ENCODE measurements at regions not wholly inside any gene's neighbourhood (a gene's known extent, or its start where the extent isn't known, plus 50 kb on each side); places are given as distances from the start of the nearest gene placed in this dataset.
A peak's percentile ranks its signal among the peaks of the same experiment; 100 is the strongest.
"Not testable (repeated sequence)": the region's sequence is repeated elsewhere in the genome, so short reads cannot be mapped to it uniquely, and the experiment has no call there.

DNA sequence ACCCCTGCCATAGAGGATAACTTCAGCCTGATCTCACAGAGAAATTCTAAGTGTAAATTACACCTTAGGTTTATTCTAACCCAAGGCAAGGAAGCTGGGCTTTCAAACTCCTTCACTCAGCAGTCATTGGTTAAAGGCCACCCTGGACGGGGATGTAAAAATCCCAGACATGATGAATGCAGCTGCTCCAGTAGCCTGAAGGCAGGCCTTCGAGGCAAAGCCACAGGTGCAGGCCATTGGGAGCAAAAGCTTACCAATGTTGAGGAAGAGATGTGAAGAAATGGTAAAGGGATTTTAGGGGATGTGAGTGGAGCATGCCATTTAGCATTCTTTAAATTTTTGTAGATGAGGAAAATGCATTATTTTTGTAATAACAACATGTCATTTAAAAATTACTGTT, 514.4 kb downstream of the XYLT1 start:
- FAIRE-seq = no peak

DNA sequence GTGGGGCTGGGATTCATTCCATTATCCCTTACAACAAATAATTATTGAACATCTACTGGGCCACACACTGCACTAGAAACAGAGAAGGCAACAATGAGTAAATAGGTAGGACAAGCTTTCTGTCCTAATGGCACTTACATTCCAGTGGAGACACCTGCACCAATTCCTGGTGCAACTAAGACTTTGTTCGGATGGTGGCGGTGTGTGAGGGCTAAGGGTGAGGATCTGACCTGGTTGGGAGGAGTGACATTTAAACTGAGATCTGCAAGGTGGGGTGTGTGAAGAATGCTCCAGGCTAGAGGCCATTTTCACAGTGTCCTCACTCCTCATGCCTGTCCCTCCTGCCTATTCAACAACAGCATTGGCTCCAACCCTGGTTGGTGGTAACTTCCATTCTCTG, 510.0 kb downstream of the XYLT1 start:
- FAIRE-seq = no peak

DNA sequence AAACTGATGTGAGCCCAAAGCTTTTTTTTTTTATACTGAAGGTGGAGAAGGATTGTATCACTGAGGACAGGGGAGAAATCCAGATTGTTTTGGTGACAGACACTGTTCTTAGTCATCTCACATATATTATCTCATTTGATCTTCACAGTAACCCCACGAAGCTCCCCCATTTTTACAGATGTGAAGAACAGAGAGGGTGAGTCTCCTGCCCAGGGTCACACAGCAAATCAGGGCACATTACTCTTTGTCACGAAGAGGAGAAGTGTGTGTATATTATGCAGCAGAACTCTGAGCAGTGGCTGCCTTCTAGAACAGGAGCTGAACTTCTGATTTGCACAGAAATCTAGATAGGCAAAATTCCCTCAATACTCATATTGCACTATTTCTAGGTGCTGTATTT, 504.3 kb downstream of the XYLT1 start:
- no peak for FAIRE-seq

DNA sequence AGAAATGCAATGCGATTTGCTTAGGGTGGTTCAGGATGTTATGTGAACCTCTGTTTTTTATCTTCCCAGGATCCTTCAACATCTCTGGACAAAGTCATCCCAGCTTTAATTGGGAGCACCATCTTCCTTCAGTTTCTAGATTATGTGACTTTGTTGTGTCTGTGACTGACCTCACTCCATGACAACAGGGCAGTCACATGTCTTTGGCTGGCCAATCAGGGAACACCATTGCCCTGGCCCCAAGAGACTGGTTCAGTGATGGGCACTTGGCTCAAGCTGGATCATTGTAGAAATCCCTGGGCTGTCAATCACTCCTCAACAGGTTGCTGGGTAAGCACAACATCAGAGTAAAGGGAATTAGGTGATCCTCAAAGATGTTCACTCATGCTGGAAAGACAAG, 499.7 kb downstream of the XYLT1 start:
- FAIRE-seq = no peak

DNA sequence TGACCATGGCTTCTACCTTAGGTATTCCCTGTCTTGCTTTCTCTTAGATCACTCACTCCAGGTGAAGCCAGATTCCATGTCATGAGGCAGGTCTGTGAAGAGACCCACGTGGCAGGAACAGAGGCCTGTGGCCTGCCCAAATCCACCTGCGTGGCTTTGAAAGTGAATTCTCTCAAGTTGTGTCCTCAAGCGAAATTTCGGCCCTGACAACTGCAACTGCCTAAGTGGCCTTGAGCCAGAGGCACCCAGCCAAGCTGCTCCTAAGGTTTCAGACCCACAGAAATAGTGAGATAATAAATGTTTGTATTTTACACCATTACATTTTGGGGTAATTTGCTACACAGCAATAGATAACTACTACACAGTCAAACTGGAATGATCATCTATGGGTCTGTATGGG, 497.9 kb downstream of the XYLT1 start:
- no peak for FAIRE-seq

DNA sequence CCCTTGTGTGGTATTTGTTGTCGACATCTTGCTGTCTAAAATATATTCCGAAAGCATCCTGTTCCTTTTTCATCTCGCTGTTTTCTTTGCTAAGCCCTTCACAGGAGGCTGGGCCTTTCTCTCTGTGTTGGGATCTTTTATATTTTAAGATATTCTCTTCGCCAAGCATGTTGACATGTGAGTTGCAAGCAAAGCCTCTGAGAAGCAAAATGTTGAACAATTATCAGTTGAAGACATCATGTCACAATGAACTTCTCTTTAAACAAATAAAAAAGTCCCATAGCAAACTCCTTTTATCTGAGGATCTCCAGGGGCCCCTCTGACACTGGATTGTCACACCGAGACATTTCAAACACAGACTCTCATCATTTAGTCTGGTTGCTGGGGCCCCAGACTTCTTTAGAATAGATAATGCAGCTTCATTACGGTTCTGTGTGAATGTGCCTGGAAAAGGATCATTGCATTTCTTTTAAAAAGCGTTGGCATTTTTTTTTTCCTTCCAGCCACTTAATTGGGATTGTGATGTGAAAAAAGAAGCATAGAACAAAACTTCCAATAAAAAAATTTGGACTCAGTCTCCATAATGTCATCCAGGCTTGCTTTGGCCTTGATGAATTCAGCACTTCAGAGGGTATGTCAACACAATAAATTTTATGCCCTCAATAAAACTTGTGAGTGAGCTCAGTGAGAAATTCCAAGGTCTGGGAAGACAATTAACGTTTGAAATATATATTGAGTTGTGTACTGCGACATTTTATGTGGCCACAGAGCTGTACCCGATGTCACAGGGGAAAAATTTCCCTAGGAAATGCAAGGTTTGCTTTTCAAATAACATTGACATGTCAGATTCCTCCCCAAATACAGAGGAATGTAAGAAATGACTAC, 496.8 kb downstream of the XYLT1 start:
- no peak for FAIRE-seq

DNA sequence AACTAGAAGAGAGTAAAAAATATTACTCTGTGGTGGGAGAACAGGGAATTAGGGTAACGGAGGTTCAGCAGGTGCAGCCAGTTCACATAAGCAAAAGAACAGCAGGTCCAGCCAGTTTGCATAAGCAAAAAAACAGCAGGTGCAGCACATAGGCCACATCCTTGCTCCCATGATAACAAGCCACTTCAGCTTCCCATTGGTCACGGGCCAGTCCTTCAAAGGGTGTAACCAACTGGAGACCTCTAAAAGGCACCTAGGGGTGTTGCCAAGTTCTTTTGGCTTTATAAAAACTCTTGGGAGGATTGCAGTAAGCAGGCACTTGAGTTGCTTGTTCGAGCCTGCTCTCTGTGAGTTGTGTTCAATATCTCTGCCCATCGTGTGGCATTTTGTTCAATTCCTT, 488.1 kb downstream of the XYLT1 start:
- FAIRE-seq = no peak

DNA sequence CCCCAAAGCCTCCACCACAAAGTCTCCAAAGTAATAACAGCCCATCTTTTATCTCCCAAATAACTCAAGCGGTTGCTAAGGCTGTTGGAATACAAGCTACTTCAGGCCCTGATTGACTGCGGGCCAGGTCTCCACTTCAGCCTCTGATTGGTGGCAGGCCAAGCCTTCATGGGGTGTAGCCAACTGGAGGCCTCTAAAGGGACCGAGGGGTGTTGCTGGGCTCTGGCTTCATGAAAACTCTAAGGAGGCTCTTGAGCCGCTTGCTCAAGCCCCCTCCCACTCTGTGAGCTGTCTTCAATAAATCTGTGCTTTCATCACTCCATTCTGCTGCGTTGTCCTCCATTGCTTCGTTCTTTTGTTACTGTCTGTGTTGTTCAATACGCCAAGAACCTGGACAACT, 487.2 kb downstream of the XYLT1 start:
- FAIRE-seq = no peak

DNA sequence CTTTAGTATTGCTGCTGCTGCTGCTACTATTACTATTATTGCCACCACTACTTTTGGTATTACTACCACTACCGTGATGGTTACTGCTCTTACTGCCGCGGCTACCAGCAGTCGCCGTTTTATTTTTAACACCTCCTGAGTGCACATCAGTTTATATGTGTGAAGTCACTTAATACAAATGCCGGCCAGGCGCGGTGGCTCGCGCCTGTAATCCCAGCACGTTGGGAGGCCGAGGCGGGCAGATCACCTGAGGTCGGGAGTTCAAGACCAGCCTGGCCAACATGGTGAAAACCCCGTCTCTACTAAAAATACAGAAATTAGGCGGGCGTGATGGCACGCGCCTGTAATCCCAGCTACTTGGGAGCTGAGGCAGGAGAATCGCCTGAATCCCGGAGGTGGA, 486.7 kb downstream of the XYLT1 start:
- not testable (repeated sequence) for FAIRE-seq

DNA sequence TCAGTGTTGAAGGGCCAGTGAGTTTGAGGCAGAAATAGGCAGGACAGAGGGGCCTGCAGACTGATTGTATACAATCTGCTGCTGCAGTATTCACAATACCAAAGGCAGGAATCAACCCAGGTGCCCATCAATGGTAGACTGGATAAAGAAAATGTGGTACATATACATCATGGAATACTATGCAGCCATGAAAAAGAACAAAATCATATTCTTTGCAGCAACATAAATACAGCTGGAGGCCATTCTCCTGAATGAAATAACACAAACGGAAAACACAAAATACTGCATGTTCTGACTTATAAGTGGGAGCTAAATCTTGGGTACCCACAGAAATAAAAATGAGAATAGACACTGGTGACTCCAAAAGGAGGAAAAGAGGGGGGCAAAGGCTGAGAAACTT, 485.1 kb downstream of the XYLT1 start:
- no peak for FAIRE-seq

DNA sequence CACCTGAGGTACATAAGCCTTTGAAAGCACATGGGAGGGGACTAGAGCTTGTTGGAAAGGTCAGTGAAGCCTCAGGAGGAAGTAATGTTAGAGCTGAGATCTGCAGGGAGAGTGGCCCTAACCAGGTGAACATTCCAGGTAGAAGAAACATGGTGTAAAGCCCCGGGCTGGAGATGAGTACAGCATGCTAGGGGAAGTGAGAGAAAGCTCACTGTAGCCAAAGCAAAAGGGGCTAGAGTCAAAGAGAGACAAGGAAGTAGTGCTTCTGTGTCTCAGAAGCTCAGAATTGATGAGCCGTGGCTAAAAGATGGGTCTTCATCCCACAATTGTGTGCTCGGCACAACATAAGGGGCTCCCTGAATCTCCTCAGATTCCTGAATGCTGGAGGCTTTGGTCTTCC, 481.8 kb downstream of the XYLT1 start:
- no peak for FAIRE-seq

DNA sequence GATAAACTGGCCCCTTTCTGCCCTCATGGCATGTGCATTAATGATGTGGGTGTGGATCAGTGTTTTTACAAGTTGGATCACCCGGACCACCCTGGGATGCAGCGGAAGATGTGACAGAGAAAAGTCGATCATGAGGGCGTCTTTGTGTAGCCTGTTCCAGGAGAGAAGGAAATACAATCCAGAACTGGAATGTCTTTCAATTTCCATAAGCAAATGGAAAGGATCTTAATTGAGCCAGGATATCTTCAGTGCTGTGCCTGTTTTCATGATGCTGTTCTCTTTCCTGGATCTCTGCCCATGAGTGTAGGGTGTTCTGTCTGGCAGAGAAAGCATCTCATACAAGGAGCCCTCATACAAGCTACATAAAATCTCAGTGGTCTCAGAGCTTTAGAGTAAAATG, 481.4 kb downstream of the XYLT1 start:
- no peak for FAIRE-seq

DNA sequence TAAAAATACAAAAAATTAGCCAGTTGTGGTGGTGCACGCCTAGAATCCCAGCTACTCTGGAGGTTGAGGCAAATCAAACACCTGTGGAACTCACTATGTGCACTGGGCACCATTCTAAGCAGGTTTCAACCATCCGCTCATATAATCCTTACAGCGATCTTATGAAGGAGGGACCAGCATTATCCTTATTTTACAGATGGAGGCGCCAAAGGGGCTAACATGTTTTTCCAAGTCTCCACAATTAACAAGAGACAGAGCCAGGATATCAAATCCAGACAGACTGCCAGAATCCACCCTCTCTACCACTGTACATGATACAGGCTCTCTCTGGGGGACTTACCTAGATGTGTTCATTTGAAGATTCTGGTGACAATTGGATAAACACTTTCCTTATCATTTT, 479.0 kb downstream of the XYLT1 start:
- FAIRE-seq = no peak

DNA sequence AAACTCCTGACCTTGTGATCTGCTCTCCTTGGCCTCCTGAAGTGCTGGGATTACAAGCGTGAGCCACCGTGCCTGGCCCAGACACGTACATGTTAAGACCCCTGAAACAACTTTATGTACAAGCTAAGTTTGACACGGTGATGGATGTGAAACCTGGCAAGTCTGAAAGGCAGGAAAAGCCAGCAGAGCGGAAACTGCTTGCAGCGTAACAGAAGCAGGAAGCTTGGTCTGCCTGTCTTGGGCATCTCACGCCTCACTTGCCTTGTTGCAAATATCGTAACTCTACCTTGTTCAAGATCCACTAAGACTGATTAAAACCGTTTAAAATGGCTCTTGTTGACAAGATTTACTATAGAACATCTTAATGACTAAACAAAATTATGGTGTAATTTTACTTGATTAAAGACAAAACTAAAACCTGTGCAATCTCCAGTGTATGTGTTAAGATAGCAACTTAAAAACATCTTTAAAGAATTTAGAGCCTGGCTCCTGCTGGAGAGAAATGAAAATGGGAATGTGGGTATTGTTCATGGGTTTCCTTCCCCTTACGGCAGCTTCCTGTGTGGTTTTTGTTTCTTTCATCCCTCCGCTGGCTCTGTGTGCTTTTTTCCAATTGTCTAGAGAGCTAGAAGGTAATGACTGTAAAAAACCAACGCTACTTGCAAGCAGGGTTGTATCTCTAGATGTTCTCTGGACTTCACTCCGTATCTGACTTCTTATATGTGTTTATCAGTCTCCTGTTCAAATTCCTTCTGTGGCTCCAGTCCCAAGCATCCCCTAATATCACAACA, 477.6 kb downstream of the XYLT1 start:
- no peak for FAIRE-seq

DNA sequence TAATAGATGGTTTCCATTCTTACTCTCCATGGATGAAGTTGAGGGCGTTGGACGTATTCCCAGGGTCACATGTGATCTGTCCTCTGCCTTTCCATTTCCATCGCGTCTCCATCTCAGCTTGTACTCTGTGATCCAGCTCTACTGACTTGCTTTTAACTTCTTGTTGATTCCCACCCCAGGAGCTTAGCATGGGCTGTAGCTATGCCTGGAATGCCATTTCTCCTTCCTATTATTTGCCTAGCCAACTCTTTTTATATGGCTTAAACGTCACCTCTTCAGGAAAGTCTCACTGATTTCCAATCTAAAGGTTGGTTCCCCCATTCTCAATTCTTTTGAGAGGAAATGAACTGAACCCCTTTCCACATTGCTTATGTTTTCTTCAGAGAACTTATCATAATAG, 475.9 kb downstream of the XYLT1 start:
- FAIRE-seq = no peak

DNA sequence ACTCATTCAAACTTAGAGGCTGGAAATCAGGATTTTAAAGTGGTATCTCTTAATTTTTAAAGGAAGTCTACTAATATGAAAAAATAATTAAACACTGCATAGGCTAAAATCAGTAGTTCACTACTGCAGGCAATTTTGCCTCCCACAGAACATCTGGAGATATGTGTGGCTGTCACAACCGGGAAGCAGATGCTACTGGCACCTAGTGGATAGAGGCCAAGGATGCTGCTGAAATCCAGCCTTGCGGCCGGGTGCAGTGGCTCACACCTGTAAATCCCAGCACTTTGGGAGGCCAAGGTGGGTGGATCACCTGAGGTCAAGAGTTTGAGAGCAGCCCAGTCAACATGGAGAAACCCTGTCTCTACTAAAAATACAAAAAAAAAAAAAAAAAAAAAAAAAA, 473.9 kb downstream of the XYLT1 start:
- FAIRE-seq = no peak

DNA sequence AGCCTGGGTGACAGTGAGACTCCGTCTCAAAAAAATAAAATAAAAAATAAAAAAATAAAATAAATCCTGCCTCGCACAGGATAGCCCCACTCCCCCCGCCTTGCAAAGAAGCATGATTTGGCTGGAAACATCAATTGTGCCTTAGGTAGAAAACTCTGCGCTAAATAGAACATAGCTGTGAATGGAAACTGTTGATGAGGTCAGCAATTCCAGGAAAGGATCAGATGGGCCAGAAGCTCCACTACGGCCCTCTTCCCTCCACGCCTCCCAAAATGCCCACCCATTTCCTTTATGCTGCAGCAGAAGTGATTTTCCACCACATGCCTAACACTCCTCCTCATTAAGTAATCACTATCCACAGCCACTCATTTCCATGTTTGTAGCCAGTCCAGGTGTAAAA, 473.4 kb downstream of the XYLT1 start:
- FAIRE-seq = no peak

DNA sequence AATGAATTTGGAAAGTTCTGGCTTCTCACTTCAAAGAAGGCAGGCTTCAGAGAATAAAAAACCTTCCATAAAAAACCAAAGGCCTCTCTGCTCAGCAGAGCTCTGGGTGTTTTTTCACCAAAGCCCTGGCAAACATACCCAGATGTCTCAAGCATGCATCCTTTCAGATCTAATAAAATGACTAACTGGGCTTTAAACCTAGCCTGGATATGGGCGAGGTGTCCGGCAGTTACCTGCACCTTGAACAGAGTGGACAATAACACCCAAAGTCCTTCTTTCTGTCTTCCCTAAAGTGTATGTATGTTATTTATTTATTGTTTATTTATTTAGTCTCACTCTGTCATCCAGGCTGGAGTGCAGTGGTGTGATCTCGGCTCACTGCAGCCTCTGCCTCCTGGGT, 469.3 kb downstream of the XYLT1 start:
- no peak for FAIRE-seq

DNA sequence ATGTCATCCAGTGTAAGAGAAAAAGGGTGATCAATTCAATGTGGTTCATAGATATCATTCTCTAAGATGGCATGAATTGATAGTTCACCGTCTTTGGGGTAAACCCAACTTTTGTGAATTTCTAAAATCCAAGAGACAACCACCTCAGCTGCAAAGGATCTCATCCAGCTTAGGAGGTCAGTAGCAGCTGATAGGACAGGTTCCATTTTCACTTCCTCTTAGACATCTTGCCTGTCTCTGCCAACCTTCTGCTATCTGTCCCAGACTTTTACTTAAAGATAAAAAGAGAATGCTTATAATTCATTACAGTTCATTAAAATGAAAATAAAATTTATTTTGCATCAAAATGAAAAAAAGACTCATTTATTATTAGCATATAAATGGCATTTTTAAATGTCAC, 468.2 kb downstream of the XYLT1 start:
- no peak for FAIRE-seq

DNA sequence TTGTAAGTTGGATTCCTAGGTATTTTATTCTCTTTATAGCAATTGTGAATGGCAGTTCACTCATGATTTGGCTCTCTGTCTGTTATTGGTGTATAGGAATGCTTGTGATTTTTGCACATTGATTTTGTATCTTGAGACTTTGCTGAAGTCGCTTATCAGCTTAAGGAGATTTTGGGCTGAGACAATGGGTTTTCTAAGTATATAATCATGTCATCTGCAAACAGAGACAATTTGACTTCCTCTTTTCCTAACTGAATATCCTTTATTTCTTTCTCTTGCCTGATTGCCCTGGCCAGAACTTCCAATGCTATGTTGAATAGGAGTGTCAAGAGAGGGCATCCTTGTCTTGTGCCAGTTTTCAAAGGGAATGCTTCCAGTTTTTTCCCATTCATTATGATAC, 464.8 kb downstream of the XYLT1 start:
- FAIRE-seq = not testable (repeated sequence)

DNA sequence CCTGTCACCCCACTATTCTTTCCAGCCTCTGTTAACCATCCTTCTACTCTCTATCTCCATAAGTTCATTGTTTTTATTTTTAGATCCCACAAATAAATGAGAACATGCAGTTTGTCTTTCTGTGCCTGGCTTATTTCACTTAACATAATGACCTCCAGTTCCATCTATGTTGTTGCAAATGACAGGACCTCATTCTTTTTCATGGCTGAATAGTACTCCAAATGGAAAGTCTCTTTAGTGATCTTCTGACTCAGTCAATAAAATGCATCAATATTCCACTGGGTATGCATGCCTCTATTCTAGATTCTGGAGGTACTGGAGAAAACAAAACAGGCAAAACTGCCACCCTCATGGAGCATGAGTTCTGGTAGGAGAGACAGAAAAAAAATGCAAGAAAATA, 459.0 kb downstream of the XYLT1 start:
- FAIRE-seq = no peak

DNA sequence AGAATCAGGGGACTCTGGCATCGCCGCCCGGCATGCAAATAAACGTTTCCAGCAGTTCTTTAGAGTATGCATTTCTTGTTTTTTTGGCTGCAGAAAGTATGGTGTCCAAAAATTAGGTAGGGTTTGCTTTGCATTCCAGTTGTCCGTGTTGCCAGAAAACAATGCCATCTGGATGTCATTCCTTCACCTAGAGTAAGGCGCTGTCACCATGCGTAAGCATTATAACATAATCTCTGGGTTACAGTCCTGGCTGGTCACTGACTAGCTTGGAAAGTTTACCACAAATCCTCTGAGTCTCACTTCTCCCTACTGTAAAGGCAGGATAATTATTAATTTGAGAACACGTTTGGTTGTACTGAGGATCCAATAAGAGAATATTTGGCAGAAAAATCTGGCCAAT, 457.7 kb downstream of the XYLT1 start:
- FAIRE-seq = no peak

DNA sequence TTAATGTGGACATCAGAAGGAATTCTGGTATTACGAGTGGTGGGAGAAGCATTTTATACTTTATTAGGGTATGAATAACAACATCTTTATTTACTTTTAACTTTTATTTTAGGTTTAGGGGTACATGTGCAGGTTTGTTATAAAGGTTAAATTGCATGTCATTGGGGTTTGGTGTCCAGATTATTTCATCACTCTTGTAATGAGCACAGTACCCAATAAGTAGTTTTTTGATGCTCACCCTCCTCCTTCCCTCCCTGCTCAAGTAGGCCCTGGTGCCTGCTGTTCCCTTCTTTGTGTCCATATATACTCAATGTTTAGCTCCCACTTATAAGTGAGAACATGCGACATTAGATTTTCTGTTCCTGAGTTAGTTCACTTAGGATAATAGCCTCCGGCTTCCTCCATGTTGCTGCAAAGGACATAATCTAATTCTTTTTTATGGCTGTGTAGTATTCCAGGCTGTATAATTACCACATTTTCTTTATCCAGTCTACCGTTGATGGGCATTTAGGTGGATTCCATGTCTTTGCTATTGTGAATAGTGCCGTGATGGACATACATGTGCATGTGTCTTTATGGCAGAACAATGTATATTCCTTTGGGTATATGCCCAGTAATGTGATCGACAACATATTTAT, 456.2 kb downstream of the XYLT1 start:
- no peak for FAIRE-seq

DNA sequence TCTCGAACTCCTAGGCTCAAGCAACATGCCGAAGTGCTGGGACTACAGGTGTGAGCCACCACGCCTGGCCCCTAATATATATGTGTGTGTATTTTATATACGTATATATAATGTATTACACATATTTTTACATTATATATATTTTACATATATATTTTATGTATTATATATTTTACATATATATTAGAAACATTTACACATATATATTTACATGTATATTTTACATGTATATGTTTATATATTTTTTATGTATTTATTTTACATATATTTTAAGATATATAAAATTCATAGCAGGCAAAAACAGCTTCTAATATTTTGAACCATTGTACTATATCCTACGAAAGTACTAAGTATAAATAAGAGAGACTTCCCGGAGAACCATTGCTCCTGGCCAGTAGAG, 455.1 kb downstream of the XYLT1 start:
- peak; percentile 67 for FAIRE-seq

Data from G401.6 (cell line).